ENCODE measurements at regions not wholly inside any gene's neighbourhood (a gene's known extent, or its start where the extent isn't known, plus 50 kb on each side); places are given as distances from the start of the nearest gene placed in this dataset.

DNA sequence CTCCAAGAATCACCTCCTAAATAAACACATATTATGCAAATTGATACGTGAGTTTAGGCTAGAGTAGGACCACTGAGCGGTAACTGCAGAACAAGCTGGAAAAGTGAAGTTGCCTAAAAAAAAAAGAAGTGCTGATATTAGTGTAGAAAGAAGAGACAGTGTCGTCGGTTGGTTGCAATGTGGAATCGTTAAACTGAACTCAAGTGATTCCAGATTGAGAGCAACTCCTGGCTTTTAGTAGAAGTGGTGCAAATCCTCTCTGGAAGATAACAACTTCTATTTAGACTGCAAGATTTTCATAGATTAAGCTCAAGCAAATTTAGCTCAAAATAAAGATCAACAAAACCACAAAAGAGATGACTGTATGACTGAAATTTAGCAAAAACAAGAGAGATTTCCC, 97.0 kb upstream of the PGR start (continued):
- TF ChIP-seq ZNF224 (CRISPR knock-in tag; IDR thresholded peaks at IDR 0.05), result no peak
- TF ChIP-seq BACH1 (tag; IDR thresholded peaks at IDR 0.05), result no peak
- no peak for TF ChIP-seq TAF1 (IDR thresholded peaks at IDR 0.05; ENCODE audit: control insufficient read depth, extremely low read depth, insufficient read depth, low read length, severe bottlenecking)

DNA sequence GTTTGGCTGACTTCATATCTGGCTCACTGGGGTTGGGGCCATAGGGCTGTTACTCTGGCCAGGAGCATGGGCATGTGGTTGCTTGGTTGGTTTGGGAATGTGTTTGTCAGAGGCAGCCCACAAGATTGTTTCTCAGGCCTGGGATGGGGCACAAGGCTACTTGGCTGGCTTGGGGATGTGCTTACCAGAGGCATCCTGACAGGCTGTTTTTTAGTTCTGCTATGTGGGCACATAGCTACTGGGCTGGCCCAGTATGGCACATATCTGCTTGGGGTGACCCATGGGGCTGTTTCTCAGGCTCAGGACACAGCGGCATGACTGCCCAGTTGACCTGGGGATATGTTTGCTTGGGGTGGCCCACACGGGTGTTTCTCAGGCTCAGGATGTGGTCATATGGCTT, 94.6 kb upstream of the PGR start:
- 0% methylated on average over 2 of the region's 2 CpGs for WGBS (ENCODE audit: insufficient coverage, low coverage, missing lambda C conversion rate)
- no peaks in the 10 kb centered on the region for H3K4me1 ChIP-seq (replicated peaks in 1 of 2; ENCODE audit: control insufficient read depth in 2 of 2, insufficient read depth in 2 of 2, low read length in 2 of 2)
- intact Hi-C loops (cut with micrococcal nuclease), result no loop called here
- BruUV-seq (replicated peaks), result no TSS peak
- FAIRE-seq (no peak), ATAC-seq (no peak), DNase-seq (ENCODE audit: extremely low read depth in 1 of 4, low spot score in 3 of 4) (no peak)
- no peaks in the 10 kb centered on the region; the same call in 1 of the 2 replicates for H3K9me3 ChIP-seq (replicated peaks; ENCODE audit: control insufficient read depth, insufficient read depth, low read depth, low read length)
- H3K36me3 ChIP-seq (ENCODE audit: control insufficient read depth, insufficient read depth, low read length), result no peaks in the 10 kb centered on the region
- no peak overlapping the region for H3K9ac ChIP-seq (ENCODE audit: insufficient read depth in 1 of 2, low read depth in 2 of 2, low read length in 2 of 2)
- H3K9me1 ChIP-seq (ENCODE audit: control insufficient read depth, insufficient read depth, low read length), result no peaks in the 10 kb centered on the region
- H3K27ac ChIP-seq (ENCODE audit: extremely low read depth, low read depth, low read length), result no peak overlapping the region
- in situ Hi-C loops (cut with MboI), result no loop called here
- ChIA-PET CTCF (ENCODE audit: low intra/inter-chr PET ratio) (no interaction called here), POLR2A (no interaction called here)
- H4K20me1 ChIP-seq (replicated peaks; ENCODE audit: control insufficient read depth, insufficient read depth, low read length), result no peaks in the 10 kb centered on the region
- H3K4me3 ChIP-seq, result no peak overlapping the region
- H3K4me2 ChIP-seq (ENCODE audit: insufficient read depth, low read length), result no peak overlapping the region
- H3K27me3 ChIP-seq (ENCODE audit: control insufficient read depth in 2 of 2, insufficient read depth in 2 of 2, low read length in 2 of 2), result no peaks in the 10 kb centered on the region
- no peaks in the 10 kb centered on the region for H3K79me2 ChIP-seq (ENCODE audit: control insufficient read depth, insufficient read depth, low read length)
- no peak overlapping the region for H2AFZ ChIP-seq (ENCODE audit: low read depth, low read length)
- TF ChIP-seq, protein P1, sequence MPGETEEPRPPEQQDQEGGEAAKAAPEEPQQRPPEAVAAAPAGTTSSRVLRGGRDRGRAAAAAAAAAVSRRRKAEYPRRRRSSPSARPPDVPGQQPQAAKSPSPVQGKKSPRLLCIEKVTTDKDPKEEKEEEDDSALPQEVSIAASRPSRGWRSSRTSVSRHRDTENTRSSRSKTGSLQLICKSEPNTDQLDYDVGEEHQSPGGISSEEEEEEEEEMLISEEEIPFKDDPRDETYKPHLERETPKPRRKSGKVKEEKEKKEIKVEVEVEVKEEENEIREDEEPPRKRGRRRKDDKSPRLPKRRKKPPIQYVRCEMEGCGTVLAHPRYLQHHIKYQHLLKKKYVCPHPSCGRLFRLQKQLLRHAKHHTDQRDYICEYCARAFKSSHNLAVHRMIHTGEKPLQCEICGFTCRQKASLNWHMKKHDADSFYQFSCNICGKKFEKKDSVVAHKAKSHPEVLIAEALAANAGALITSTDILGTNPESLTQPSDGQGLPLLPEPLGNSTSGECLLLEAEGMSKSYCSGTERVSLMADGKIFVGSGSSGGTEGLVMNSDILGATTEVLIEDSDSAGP (CRISPR knock-in tag; IDR thresholded peaks at IDR 0.05), result no peak
- no peak for TF ChIP-seq NFIX (CRISPR knock-in tag; IDR thresholded peaks at IDR 0.05; ENCODE audit: low read depth)
- TF ChIP-seq ZBTB1 (CRISPR knock-in tag; IDR thresholded peaks at IDR 0.05; ENCODE audit: borderline replicate concordance, low read depth), result no peak
- no peak for TF ChIP-seq ZNF311 (CRISPR knock-in tag; IDR thresholded peaks at IDR 0.05)
- no peak for TF ChIP-seq ATF7 (IDR thresholded peaks at IDR 0.05)
- TF ChIP-seq ELF1 (tag; IDR thresholded peaks at IDR 0.05), result no peak
- TF ChIP-seq SIX5 (IDR thresholded peaks at IDR 0.05; ENCODE audit: borderline replicate concordance in 1 of 2, insufficient read depth in 1 of 2, low read depth in 1 of 2, low read length in 2 of 2), result no peak
- TF ChIP-seq, protein P2, sequence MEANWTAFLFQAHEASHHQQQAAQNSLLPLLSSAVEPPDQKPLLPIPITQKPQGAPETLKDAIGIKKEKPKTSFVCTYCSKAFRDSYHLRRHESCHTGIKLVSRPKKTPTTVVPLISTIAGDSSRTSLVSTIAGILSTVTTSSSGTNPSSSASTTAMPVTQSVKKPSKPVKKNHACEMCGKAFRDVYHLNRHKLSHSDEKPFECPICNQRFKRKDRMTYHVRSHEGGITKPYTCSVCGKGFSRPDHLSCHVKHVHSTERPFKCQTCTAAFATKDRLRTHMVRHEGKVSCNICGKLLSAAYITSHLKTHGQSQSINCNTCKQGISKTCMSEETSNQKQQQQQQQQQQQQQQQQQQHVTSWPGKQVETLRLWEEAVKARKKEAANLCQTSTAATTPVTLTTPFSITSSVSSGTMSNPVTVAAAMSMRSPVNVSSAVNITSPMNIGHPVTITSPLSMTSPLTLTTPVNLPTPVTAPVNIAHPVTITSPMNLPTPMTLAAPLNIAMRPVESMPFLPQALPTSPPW (CRISPR knock-in tag; IDR thresholded peaks at IDR 0.05), result no peak
- TF ChIP-seq, protein P3, sequence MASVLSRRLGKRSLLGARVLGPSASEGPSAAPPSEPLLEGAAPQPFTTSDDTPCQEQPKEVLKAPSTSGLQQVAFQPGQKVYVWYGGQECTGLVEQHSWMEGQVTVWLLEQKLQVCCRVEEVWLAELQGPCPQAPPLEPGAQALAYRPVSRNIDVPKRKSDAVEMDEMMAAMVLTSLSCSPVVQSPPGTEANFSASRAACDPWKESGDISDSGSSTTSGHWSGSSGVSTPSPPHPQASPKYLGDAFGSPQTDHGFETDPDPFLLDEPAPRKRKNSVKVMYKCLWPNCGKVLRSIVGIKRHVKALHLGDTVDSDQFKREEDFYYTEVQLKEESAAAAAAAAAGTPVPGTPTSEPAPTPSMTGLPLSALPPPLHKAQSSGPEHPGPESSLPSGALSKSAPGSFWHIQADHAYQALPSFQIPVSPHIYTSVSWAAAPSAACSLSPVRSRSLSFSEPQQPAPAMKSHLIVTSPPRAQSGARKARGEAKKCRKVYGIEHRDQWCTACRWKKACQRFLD (CRISPR knock-in tag; IDR thresholded peaks at IDR 0.05), result no peak
- no peak for TF ChIP-seq SLC30A9 (CRISPR knock-in tag; IDR thresholded peaks at IDR 0.05)
